BE2C (cell line): ENCODE measurements at regions not wholly inside any gene's neighbourhood (a gene's known extent, or its start where the extent isn't known, plus 50 kb on each side); places are given as distances from the start of the nearest gene placed in this dataset.

Source experiments
- DNase-seq: peaks from one replicate; pipeline ENCODE4 v3.0.0-alpha.2; 2020
- H3K27me3 ChIP-seq: fragments of 250-450 bp; sonication (Bioruptor Pico); 2 replicates; pipeline ENCODE4 v1.5.1; 2020; ENCODE audit warnings: mild to moderate bottlenecking
- H3K36me3 ChIP-seq: fragments of 250-450 bp; sonication (Bioruptor Pico); 2 replicates; pipeline ENCODE4 v1.5.1; 2020; ENCODE audit warnings: mild to moderate bottlenecking
- H3K4me1 ChIP-seq: fragments of 250-450 bp; sonication (Bioruptor Pico); 2 replicates; pipeline ENCODE4 v1.5.1; 2020
- H3K4me3 ChIP-seq: 2 replicates; pipeline ENCODE4 v1.5.1; 2011; ENCODE audit warnings: low read depth, low read length
- H3K9me3 ChIP-seq: fragments of 250-450 bp; sonication (Bioruptor Pico); 2 replicates; pipeline ENCODE4 v1.5.1; 2020
- CTCF ChIP-seq: IDR thresholded peaks from 2 replicates; pipeline ENCODE4 v1.5.1; 2012; ENCODE audit warnings: mild to moderate bottlenecking, low read depth, low read length

- Histone ChIP-seq H3K9me3 (no peaks in the 10 kb centered on the region), H3K4me3 (no peak overlapping the region), H3K27me3 (peaks cover 7% of the 10 kb centered on the region; the same call in 1 of the 2 replicates), H3K36me3 (no peaks in the 10 kb centered on the region), H3K4me1 (no peaks in the 10 kb centered on the region)
- no peak for DNase-seq
- TF ChIP-seq CTCF, result no peak
Observed at GRCh38 chr3:182626484-182627467, 166.5 kb upstream of the ATP11B start.

GRCh38 chr3:182628531-182628930, 164.8 kb upstream of the ATP11B start:
- Histone ChIP-seq H3K4me3 (no peak overlapping the region), H3K9me3 (no peaks in the 10 kb centered on the region), H3K36me3 (no peaks in the 10 kb centered on the region), H3K27me3 (peaks cover 7% of the 10 kb centered on the region; the same call in 1 of the 2 replicates), H3K4me1 (no peaks in the 10 kb centered on the region)
- DNase-seq, result no peak
- no peak for TF ChIP-seq CTCF

GRCh38 chr3:182629521-182629920, 163.8 kb upstream of the ATP11B start:
- DNase-seq, result no peak
- H3K27me3 ChIP-seq, result peaks cover 7% of the 10 kb centered on the region; the same call in 1 of the 2 replicates
- TF ChIP-seq CTCF, result no peak
- no peak overlapping the region for H3K4me3 ChIP-seq
- no peaks in the 10 kb centered on the region for H3K4me1 ChIP-seq
- H3K36me3 ChIP-seq, result no peaks in the 10 kb centered on the region
- no peaks in the 10 kb centered on the region for H3K9me3 ChIP-seq

- TF ChIP-seq CTCF, result no peak
- Histone ChIP-seq H3K27me3 (peaks cover 4% of the 10 kb centered on the region; the same call in 1 of the 2 replicates), H3K9me3 (no peaks in the 10 kb centered on the region)
Observed at GRCh38 chr3:182631183-182632076, 161.9 kb upstream of the ATP11B start.

DNA sequence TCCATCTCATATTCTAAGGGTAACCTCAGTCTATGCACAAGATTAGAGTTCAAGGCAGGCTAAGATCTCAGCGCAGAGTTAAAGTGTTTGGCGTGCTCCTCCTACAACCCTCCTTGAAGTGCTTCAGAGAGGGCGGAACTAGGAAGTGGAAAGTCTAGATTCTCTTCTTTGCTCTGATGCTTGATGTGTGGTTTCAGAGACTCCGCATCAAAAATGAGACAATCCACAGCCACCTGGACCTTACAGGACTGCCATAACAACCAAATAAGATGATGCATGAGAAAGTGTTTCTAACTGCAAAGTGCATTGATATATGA, 161.3 kb upstream of the ATP11B start:
- H3K9me3 ChIP-seq, result no peaks in the 10 kb centered on the region
- H3K4me3 ChIP-seq, result no peak overlapping the region
- peaks cover 3% of the 10 kb centered on the region; the same call in 1 of the 2 replicates for H3K27me3 ChIP-seq
- H3K36me3 ChIP-seq, result no peaks in the 10 kb centered on the region
- H3K4me1 ChIP-seq, result no peaks in the 10 kb centered on the region
- no peak for TF ChIP-seq CTCF
- no peak for DNase-seq

More at GRCh38 chr3:182631183-182632076, 161.9 kb upstream of the ATP11B start:
- H3K4me3 ChIP-seq, result no peak overlapping the region
- no peaks in the 10 kb centered on the region for H3K4me1 ChIP-seq
- H3K36me3 ChIP-seq, result no peaks in the 10 kb centered on the region
- no peak for DNase-seq
